ENCODE measurements at regions not wholly inside any gene's neighbourhood (a gene's known extent, or its start where the extent isn't known, plus 50 kb on each side); places are given as distances from the start of the nearest gene placed in this dataset.
A peak's percentile ranks its signal among the peaks of the same experiment; 100 is the strongest.

DNA sequence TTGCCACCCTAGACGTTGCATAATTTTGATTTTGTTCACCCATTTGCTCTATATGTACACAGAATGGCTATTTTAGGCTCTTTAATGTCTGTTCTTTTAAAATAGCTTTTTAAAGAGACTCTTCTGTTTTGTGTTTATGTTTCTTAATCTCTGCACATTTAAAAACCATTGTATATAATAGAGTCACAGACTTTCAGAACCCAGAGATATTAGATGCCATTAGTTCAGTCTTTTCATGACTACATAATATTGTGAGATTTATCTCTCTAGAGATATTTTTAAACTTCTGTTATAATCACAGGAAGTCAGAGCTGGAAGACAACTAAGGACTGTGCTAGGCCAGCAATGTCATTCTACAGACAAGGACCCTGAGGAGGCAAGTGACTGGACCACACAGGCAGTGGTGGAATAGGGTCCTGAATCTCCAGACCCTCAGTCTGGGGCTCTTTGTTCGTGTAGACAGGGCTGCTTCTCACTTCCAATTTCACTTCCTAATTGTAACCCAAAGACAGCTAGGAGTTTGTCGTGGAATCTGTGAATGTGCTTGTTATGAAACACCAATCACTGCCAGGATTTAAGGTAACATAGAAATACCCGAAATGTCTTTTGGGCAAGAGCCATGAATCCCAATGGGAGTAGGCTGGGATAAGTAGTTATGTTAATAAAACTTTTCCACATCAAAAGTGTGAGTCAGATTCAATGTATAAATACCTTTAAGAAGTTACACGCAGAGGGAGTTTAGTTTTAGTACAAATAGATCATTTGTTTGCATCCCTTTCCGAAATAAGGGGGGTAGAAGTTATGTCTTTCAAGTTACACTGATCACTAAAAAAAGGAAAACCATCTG, 165.2 kb upstream of the ROPN1 start:
- ATAC-seq (ENCODE audit: insufficient number of reproducible peaks, low FRiP score, low read depth): no peak
- H3K9me3 ChIP-seq: no peaks in the 10 kb centered on the region
- no peaks in the 10 kb centered on the region for H3K36me3 ChIP-seq
- H3K4me1 ChIP-seq (ENCODE audit: control insufficient read depth in 1 of 2, low read depth in 2 of 2): peaks cover 23 to 70% of the 10 kb centered on the region in 2 donors
- H3K27me3 ChIP-seq (replicated peaks; ENCODE audit: insufficient read depth): no peaks in the 10 kb centered on the region
- TF ChIP-seq, protein P1, sequence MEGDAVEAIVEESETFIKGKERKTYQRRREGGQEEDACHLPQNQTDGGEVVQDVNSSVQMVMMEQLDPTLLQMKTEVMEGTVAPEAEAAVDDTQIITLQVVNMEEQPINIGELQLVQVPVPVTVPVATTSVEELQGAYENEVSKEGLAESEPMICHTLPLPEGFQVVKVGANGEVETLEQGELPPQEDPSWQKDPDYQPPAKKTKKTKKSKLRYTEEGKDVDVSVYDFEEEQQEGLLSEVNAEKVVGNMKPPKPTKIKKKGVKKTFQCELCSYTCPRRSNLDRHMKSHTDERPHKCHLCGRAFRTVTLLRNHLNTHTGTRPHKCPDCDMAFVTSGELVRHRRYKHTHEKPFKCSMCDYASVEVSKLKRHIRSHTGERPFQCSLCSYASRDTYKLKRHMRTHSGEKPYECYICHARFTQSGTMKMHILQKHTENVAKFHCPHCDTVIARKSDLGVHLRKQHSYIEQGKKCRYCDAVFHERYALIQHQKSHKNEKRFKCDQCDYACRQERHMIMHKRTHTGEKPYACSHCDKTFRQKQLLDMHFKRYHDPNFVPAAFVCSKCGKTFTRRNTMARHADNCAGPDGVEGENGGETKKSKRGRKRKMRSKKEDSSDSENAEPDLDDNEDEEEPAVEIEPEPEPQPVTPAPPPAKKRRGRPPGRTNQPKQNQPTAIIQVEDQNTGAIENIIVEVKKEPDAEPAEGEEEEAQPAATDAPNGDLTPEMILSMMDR (IDR thresholded peaks at IDR 0.05): no peak
- peak overlapping the region; percentile 34 to 39 for H3K27ac ChIP-seq
- H3K4me3 ChIP-seq: no peak overlapping the region
- DNase-seq (ENCODE audit: low spot score): no peak

DNA sequence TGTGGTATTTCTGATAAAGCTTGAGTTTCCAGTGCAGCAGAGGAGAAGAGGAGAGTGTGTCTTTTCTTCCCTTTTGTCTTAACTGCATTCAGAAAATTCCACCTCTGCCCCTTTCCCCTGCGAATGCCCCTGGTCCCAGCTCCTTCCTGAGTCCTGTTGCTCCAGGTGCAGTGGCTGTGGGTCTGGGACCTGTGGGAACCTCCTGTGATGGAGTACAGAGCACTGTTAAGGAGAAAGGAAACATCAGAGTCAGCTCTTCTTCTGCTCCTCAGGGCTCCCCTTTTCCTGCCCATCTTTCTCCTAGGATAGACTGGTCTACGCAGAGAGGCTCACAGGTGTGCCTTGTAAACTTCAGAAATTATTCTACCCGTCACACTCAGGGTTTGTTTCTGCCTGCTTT, 165.8 kb upstream of the ROPN1 start:
- no peak overlapping the region for H3K4me3 ChIP-seq
- no peak for DNase-seq (ENCODE audit: low spot score)
- no peak for ATAC-seq (ENCODE audit: insufficient number of reproducible peaks, low FRiP score, low read depth)
- H3K27me3 ChIP-seq (replicated peaks; ENCODE audit: insufficient read depth): no peaks in the 10 kb centered on the region
- no peaks in the 10 kb centered on the region for H3K9me3 ChIP-seq
- H3K4me1 ChIP-seq (ENCODE audit: control insufficient read depth in 1 of 2, low read depth in 2 of 2): peaks cover 23 to 76% of the 10 kb centered on the region in 2 donors
- TF ChIP-seq, protein P1 (IDR thresholded peaks at IDR 0.05): no peak
- H3K27ac ChIP-seq: peak overlapping the region in 1 of 2 donors; percentile 39
- peaks cover 2% of the 10 kb centered on the region for H3K36me3 ChIP-seq

DNA sequence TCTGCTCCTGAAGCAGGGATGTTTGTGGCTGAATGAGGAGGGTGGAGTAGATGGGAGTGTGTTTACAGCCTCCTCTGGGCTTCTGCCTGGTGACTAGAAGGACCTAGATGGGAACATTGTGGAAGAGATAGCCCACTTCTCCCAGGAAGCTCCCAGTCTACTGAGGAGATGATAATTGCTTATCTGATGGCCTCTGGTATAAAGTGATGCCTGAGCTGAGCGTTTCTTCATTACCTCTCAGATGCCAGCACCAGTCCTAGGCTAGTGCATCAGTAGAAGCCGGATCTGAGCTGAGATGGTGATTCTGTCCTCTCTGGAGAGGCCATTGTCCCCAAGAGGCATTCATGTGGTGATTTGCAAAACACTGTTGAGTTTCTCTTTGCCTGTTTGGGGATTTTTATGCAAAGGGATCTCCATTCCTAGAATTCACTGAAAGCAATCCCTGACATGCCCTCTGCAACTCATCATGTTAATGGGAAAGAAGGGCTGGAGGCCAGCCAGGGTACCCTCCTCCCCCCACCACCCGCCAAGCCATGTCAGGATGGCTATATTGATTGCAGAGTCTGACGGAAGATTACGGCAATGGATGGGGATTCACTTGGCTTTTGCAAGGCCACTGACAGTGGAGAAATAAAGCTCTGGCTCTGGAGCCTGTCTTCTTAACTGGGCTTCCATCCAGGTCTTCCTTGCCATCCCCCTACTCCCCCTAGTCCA, 166.4 kb upstream of the ROPN1 start:
- DNase-seq (ENCODE audit: low spot score) (no peak), ATAC-seq (ENCODE audit: insufficient number of reproducible peaks, low FRiP score, low read depth) (no peak)
- TF ChIP-seq, protein P1 (IDR thresholded peaks at IDR 0.05): no peak
- H3K4me3 ChIP-seq: no peak overlapping the region
- no peaks in the 10 kb centered on the region for H3K27me3 ChIP-seq (replicated peaks; ENCODE audit: insufficient read depth)
- H3K4me1 ChIP-seq (ENCODE audit: control insufficient read depth in 1 of 2, low read depth in 2 of 2): peaks cover 23 to 82% of the 10 kb centered on the region in 2 donors
- no peaks in the 10 kb centered on the region for H3K9me3 ChIP-seq
- peak overlapping the region in 1 of 2 donors; percentile 39 for H3K27ac ChIP-seq
- H3K36me3 ChIP-seq: peaks cover 8% of the 10 kb centered on the region

DNA sequence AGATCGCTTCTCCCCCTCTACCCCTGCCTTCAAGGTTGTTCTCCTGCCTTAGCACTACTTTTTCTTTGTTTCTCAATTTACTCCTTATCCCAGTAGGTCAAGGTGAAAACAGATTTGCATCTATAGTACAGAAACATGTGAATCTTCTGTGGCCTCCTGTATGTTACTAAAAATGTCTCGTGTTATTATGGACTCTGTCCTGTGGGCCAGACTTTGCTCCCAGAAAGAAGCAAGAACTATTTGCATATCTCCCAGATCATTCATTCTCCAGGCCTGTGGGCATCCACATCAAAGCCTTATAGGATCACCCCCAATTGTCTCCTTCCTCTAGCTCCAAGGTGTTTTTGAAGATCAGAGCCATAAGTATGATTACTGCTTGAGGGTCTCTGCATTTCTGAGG, 169.5 kb upstream of the ROPN1 start:
- peaks cover 8% of the 10 kb centered on the region for H3K36me3 ChIP-seq
- no peaks in the 10 kb centered on the region for H3K9me3 ChIP-seq
- H3K4me3 ChIP-seq: no peak overlapping the region
- ATAC-seq (ENCODE audit: insufficient number of reproducible peaks, low FRiP score, low read depth) (no peak), DNase-seq (ENCODE audit: low spot score) (no peak)
- no peaks in the 10 kb centered on the region for H3K27me3 ChIP-seq (replicated peaks; ENCODE audit: insufficient read depth)
- peaks cover 20 to 84% of the 10 kb centered on the region in 2 donors for H3K4me1 ChIP-seq (ENCODE audit: control insufficient read depth in 1 of 2, low read depth in 2 of 2)
- H3K27ac ChIP-seq: no peak overlapping the region
- TF ChIP-seq, protein P1 (IDR thresholded peaks at IDR 0.05): no peak

DNA sequence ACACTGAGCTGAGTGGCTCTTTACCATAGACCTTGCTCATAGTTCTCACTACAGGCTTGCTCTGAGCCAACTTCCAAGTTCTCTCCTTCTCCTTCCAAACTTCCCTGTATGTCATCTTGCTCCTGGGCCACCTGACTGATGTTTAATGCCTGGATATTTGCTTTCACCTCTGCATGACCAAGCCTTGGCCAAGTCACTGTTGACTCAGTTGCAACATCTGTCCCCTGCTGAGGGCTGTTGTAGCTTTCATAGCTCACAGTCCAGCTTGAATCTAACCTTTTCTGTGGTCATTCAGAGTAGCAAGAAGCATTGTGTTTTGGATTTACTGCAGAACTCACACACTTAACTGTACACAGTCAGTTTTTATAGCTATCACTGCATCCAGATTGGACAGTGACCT, 171.8 kb upstream of the ROPN1 start:
- Histone ChIP-seq H3K9me3 (no peaks in the 10 kb centered on the region), H3K27me3 (replicated peaks; ENCODE audit: insufficient read depth) (no peaks in the 10 kb centered on the region), H3K4me3 (no peak overlapping the region), H3K27ac (no peak overlapping the region), H3K36me3 (peaks cover 8% of the 10 kb centered on the region), H3K4me1 (ENCODE audit: control insufficient read depth in 1 of 2, low read depth in 2 of 2) (peaks cover 14 to 78% of the 10 kb centered on the region in 2 donors)
- ATAC-seq (ENCODE audit: insufficient number of reproducible peaks, low FRiP score, low read depth): no peak
- TF ChIP-seq, protein P1 (IDR thresholded peaks at IDR 0.05): no peak
- DNase-seq (ENCODE audit: low spot score): no peak
